ENCODE measurements at regions not wholly inside any gene's neighbourhood (a gene's known extent, or its start where the extent isn't known, plus 50 kb on each side); places are given as distances from the start of the nearest gene placed in this dataset.

DNA sequence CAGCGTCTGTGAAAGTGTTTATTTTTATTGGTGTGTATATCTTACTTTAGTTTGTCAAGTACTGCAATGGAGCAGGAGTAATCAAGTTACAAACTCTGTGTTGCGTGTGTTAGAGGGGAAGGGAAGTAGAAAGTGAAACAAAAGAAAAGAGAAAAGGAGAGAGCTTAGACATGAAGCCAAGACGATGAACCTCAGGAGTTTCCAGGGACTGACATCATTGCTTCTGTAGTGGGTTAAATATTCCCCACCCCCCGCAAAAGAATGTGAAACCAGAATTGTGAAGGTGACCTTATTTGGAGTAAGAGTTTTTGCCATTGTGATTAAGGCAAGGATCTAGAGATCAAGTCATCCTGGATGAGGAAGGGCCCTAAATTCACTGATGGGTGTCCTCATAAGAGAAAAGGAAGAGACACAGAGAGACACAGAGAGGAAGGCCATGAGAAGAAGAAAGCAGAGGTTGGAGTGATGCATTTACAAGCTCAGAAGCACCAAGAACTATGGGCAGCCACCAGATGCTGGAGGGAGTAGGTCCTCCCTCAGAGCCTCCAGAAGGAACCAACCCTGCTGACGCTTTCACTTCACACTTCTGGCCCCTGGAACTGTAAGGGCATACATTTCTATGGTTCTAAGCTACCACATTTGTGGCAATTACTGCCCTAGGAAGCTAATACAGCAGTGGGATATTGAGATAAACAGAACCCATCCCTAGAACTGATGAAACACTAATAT lies 173.6 kb upstream of the SFRP2 start (continued):
- TF ChIP-seq, protein P1, sequence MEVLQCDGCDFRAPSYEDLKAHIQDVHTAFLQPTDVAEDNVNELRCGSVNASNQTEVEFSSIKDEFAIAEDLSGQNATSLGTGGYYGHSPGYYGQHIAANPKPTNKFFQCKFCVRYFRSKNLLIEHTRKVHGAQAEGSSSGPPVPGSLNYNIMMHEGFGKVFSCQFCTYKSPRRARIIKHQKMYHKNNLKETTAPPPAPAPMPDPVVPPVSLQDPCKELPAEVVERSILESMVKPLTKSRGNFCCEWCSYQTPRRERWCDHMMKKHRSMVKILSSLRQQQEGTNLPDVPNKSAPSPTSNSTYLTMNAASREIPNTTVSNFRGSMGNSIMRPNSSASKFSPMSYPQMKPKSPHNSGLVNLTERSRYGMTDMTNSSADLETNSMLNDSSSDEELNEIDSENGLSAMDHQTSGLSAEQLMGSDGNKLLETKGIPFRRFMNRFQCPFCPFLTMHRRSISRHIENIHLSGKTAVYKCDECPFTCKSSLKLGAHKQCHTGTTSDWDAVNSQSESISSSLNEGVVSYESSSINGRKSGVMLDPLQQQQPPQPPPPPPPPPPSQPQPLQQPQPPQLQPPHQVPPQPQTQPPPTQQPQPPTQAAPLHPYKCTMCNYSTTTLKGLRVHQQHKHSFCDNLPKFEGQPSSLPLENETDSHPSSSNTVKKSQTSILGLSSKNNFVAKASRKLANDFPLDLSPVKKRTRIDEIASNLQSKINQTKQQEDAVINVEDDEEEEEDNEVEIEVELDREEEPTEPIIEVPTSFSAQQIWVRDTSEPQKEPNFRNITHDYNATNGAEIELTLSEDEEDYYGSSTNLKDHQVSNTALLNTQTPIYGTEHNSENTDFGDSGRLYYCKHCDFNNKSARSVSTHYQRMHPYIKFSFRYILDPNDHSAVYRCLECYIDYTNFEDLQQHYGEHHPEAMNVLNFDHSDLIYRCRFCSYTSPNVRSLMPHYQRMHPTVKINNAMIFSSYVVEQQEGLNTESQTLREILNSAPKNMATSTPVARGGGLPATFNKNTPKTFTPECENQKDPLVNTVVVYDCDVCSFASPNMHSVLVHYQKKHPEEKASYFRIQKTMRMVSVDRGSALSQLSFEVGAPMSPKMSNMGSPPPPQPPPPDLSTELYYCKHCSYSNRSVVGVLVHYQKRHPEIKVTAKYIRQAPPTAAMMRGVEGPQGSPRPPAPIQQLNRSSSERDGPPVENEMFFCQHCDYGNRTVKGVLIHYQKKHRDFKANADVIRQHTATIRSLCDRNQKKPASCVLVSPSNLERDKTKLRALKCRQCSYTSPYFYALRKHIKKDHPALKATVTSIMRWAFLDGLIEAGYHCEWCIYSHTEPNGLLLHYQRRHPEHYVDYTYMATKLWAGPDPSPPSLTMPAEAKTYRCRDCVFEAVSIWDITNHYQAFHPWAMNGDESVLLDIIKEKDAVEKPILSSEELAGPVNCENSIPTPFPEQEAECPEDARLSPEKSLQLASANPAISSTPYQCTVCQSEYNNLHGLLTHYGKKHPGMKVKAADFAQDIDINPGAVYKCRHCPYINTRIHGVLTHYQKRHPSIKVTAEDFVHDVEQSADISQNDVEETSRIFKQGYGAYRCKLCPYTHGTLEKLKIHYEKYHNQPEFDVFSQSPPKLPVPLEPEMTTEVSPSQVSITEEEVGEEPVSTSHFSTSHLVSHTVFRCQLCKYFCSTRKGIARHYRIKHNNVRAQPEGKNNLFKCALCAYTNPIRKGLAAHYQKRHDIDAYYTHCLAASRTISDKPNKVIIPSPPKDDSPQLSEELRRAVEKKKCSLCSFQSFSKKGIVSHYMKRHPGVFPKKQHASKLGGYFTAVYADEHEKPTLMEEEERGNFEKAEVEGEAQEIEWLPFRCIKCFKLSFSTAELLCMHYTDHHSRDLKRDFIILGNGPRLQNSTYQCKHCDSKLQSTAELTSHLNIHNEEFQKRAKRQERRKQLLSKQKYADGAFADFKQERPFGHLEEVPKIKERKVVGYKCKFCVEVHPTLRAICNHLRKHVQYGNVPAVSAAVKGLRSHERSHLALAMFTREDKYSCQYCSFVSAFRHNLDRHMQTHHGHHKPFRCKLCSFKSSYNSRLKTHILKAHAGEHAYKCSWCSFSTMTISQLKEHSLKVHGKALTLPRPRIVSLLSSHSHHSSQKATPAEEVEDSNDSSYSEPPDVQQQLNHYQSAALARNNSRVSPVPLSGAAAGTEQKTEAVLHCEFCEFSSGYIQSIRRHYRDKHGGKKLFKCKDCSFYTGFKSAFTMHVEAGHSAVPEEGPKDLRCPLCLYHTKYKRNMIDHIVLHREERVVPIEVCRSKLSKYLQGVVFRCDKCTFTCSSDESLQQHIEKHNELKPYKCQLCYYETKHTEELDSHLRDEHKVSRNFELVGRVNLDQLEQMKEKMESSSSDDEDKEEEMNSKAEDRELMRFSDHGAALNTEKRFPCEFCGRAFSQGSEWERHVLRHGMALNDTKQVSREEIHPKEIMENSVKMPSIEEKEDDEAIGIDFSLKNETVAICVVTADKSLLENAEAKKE (CRISPR knock-in tag; IDR thresholded peaks at IDR 0.05), result no peak
- no peak for TF ChIP-seq NANOG (IDR thresholded peaks at IDR 0.05; ENCODE audit: borderline replicate concordance)

DNA sequence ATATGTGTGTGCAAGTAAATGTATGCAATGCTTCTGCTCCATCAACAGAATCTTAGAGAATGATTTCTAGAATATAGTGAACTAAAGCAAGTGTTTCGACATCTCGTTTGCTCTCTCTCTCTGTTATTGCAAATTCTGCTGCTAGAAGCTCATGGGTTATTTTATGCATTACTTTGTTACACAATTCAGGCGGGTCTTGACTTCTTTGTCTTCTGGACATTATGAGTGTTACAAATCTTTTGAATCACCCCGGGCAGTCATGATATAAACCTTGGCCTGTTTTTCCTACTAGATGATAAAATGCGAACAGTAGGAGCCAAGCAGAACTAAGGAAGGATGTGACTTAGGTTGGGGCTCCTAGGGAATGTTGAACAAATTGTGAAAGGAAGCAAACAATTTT lies 166.4 kb upstream of the SFRP2 start:
- Histone ChIP-seq H3K36me3 (ENCODE audit: insufficient read depth) (no peaks in the 10 kb centered on the region), H3K27me3 (ENCODE audit: insufficient read depth) (no peaks in the 10 kb centered on the region), H3K4me2 (no peak overlapping the region), H3K4me3 (no peak overlapping the region), H3K79me2 (replicated peaks; ENCODE audit: insufficient read depth) (no peaks in the 10 kb centered on the region), H3K4me1 (ENCODE audit: insufficient read depth) (no peaks in the 10 kb centered on the region), H3K27ac (ENCODE audit: low read depth) (no peak overlapping the region), H4K20me1 (replicated peaks; ENCODE audit: insufficient read depth) (no peaks in the 10 kb centered on the region), H2AFZ (no peak overlapping the region), H3F3A (replicated peaks; ENCODE audit: low read depth) (no peaks in the 10 kb centered on the region), H3K9me2 (ENCODE audit: insufficient read depth) (0 out of 2 replicates have a peak, but pooled peaks cover 10% of the 10 kb centered on the region)
- Mint-ChIP-seq H3K27me3 (ENCODE audit: insufficient read depth, low read depth, poor library complexity) (peaks cover 2% of the 10 kb centered on the region), H3K4me3 (no peak overlapping the region), H3K27ac (no peak overlapping the region), H3K9me3 (peaks cover 9% of the 10 kb centered on the region), H3K4me1 (no peaks in the 10 kb centered on the region), H3K36me3 (ENCODE audit: low read depth) (no peaks in the 10 kb centered on the region)
- no peak for ATAC-seq
- DNase-seq (ENCODE audit: low spot score), result no peak
- TF ChIP-seq NANOG (IDR thresholded peaks at IDR 0.05; ENCODE audit: borderline replicate concordance), result no peak
- no peak for TF ChIP-seq ZNF331 (CRISPR knock-in tag; IDR thresholded peaks at IDR 0.05; ENCODE audit: low read depth)
- no peak for TF ChIP-seq JUNB (IDR thresholded peaks at IDR 0.05; ENCODE audit: unreplicated experiment)
- TF ChIP-seq, protein P2, sequence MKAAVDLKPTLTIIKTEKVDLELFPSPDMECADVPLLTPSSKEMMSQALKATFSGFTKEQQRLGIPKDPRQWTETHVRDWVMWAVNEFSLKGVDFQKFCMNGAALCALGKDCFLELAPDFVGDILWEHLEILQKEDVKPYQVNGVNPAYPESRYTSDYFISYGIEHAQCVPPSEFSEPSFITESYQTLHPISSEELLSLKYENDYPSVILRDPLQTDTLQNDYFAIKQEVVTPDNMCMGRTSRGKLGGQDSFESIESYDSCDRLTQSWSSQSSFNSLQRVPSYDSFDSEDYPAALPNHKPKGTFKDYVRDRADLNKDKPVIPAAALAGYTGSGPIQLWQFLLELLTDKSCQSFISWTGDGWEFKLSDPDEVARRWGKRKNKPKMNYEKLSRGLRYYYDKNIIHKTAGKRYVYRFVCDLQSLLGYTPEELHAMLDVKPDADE (IDR thresholded peaks at IDR 0.05), result no peak
- TF ChIP-seq, protein P3, sequence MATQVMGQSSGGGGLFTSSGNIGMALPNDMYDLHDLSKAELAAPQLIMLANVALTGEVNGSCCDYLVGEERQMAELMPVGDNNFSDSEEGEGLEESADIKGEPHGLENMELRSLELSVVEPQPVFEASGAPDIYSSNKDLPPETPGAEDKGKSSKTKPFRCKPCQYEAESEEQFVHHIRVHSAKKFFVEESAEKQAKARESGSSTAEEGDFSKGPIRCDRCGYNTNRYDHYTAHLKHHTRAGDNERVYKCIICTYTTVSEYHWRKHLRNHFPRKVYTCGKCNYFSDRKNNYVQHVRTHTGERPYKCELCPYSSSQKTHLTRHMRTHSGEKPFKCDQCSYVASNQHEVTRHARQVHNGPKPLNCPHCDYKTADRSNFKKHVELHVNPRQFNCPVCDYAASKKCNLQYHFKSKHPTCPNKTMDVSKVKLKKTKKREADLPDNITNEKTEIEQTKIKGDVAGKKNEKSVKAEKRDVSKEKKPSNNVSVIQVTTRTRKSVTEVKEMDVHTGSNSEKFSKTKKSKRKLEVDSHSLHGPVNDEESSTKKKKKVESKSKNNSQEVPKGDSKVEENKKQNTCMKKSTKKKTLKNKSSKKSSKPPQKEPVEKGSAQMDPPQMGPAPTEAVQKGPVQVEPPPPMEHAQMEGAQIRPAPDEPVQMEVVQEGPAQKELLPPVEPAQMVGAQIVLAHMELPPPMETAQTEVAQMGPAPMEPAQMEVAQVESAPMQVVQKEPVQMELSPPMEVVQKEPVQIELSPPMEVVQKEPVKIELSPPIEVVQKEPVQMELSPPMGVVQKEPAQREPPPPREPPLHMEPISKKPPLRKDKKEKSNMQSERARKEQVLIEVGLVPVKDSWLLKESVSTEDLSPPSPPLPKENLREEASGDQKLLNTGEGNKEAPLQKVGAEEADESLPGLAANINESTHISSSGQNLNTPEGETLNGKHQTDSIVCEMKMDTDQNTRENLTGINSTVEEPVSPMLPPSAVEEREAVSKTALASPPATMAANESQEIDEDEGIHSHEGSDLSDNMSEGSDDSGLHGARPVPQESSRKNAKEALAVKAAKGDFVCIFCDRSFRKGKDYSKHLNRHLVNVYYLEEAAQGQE (IDR thresholded peaks at IDR 0.05; ENCODE audit: unreplicated experiment), result no peak
- TF ChIP-seq ZNF114 (CRISPR knock-in tag; IDR thresholded peaks at IDR 0.05), result no peak
